ENCODE measurements at regions not wholly inside any gene's neighbourhood (a gene's known extent, or its start where the extent isn't known, plus 50 kb on each side); places are given as distances from the start of the nearest gene placed in this dataset.
A peak's percentile ranks its signal among the peaks of the same experiment; 100 is the strongest.

DNA sequence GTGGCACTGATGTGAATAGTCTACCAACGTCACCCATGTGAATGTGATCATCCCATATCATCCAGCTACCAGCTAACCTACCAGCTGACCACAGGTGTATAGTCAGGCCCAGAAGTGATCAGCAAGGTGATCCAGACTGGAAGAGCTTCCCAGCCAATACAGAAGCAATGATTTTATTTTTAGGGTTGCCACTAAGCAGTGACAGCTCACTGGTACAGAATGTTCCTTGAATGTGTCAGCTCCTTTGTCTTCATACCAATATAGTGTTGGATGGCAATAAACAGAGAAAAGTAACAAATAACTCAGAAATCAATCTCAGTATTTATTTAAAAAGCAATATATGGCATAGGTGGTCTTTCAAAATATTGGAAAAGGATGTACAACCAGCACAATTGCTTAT is 361.8 kb upstream of the CPEB2 start:
- no peak overlapping the region for H3K4me3 ChIP-seq (ENCODE audit: insufficient read depth, low read length)
- no peak overlapping the region for H3K4me2 ChIP-seq (ENCODE audit: insufficient read depth, low read length)
- no peaks in the 10 kb centered on the region for H3K79me2 ChIP-seq (ENCODE audit: insufficient read depth, low read length)
- no peaks in the 10 kb centered on the region for H4K20me1 ChIP-seq (ENCODE audit: insufficient read depth, low read length)
- H3K9me3 ChIP-seq (ENCODE audit: low read depth, low read length): no peaks in the 10 kb centered on the region
- no peak overlapping the region for H2AFZ ChIP-seq (ENCODE audit: low read length)
- no peak for DNase-seq (ENCODE audit: insufficient read length, low spot score, missing footprints)
- no peak overlapping the region for H3K27ac ChIP-seq (ENCODE audit: low read depth, low read length)
- H3K27me3 ChIP-seq (ENCODE audit: insufficient read depth, low read length): no peaks in the 10 kb centered on the region
- no peaks in the 10 kb centered on the region for H3K36me3 ChIP-seq (ENCODE audit: insufficient read depth, low read length)
- H3K4me1 ChIP-seq (ENCODE audit: insufficient read depth, low read length): no peaks in the 10 kb centered on the region
- TF ChIP-seq, protein P1, sequence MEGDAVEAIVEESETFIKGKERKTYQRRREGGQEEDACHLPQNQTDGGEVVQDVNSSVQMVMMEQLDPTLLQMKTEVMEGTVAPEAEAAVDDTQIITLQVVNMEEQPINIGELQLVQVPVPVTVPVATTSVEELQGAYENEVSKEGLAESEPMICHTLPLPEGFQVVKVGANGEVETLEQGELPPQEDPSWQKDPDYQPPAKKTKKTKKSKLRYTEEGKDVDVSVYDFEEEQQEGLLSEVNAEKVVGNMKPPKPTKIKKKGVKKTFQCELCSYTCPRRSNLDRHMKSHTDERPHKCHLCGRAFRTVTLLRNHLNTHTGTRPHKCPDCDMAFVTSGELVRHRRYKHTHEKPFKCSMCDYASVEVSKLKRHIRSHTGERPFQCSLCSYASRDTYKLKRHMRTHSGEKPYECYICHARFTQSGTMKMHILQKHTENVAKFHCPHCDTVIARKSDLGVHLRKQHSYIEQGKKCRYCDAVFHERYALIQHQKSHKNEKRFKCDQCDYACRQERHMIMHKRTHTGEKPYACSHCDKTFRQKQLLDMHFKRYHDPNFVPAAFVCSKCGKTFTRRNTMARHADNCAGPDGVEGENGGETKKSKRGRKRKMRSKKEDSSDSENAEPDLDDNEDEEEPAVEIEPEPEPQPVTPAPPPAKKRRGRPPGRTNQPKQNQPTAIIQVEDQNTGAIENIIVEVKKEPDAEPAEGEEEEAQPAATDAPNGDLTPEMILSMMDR (IDR thresholded peaks at IDR 0.05; ENCODE audit: extremely low read depth, low read depth, low read length): no peak

- H2AFZ ChIP-seq (ENCODE audit: low read length): no peak overlapping the region
- H3K4me1 ChIP-seq (ENCODE audit: insufficient read depth, low read length): peaks cover 10% of the 10 kb centered on the region
- no peaks in the 10 kb centered on the region for H3K9me3 ChIP-seq (ENCODE audit: low read depth, low read length)
- H3K36me3 ChIP-seq (ENCODE audit: insufficient read depth, low read length): no peaks in the 10 kb centered on the region
- no peaks in the 10 kb centered on the region for H3K27me3 ChIP-seq (ENCODE audit: insufficient read depth, low read length)
- no peak overlapping the region for H3K27ac ChIP-seq (ENCODE audit: low read depth, low read length)
- DNase-seq (ENCODE audit: insufficient read length, low spot score, missing footprints): no peak
- TF ChIP-seq, protein P1 (IDR thresholded peaks at IDR 0.05; ENCODE audit: extremely low read depth, low read depth, low read length): no peak
- H3K4me2 ChIP-seq (ENCODE audit: insufficient read depth, low read length): no peak overlapping the region
- H4K20me1 ChIP-seq (ENCODE audit: insufficient read depth, low read length): no peaks in the 10 kb centered on the region
- no peaks in the 10 kb centered on the region for H3K79me2 ChIP-seq (ENCODE audit: insufficient read depth, low read length)
- H3K4me3 ChIP-seq (ENCODE audit: insufficient read depth, low read length): no peak overlapping the region
Observed at GRCh38 chr4:14641871-14642270, 360.4 kb upstream of the CPEB2 start.

DNA sequence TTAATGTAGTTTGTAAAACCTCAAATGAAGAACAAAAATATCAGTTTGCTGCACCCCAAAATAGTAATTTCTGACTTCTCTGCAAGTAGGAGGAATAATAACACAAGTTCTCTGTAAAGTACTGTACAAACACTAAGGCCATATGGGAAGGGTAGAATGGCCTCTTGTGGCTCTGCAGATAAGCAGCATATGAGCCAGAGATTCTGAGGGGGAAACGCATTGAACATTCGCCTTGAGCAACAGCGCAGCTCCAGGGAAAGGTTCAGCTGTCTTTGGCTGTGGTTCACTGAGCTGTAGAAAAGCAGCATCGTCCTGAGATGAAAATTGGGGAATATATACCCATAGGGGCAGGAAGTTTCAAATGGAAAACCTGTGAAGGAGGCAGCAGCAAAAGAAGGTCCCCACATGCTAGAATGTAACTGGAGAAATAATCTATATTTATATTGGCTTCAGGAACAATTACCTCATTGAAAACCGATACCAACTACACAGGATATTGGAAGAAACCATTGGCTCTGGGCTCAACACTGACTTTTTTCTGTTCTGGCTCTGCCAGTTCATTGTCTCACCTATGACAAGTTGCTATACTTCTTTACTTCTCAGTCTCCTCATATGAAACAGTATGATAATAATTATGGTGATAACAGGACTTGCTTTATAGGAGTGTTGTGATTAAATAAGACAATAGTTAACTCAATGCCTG is 357.6 kb upstream of the CPEB2 start:
- Histone ChIP-seq H3K4me2 (ENCODE audit: insufficient read depth, low read length) (no peak overlapping the region), H3K4me3 (ENCODE audit: insufficient read depth, low read length) (no peak overlapping the region), H3K27ac (ENCODE audit: low read depth, low read length) (no peak overlapping the region), H4K20me1 (ENCODE audit: insufficient read depth, low read length) (no peaks in the 10 kb centered on the region), H3K4me1 (ENCODE audit: insufficient read depth, low read length) (peaks cover 10% of the 10 kb centered on the region), H3K27me3 (ENCODE audit: insufficient read depth, low read length) (no peaks in the 10 kb centered on the region), H3K79me2 (ENCODE audit: insufficient read depth, low read length) (no peaks in the 10 kb centered on the region), H3K36me3 (ENCODE audit: insufficient read depth, low read length) (no peaks in the 10 kb centered on the region), H3K9me3 (ENCODE audit: low read depth, low read length) (no peaks in the 10 kb centered on the region), H2AFZ (ENCODE audit: low read length) (no peak overlapping the region)
- no peak for DNase-seq (ENCODE audit: insufficient read length, low spot score, missing footprints)
- TF ChIP-seq, protein P1 (IDR thresholded peaks at IDR 0.05; ENCODE audit: extremely low read depth, low read depth, low read length): no peak

GRCh38 chr4:14646831-14647230 is 355.4 kb upstream of the CPEB2 start:
- TF ChIP-seq, protein P1 (IDR thresholded peaks at IDR 0.05; ENCODE audit: extremely low read depth, low read depth, low read length): no peak
- Histone ChIP-seq H3K27ac (ENCODE audit: low read depth, low read length) (peak overlapping the region; percentile 41), H3K4me1 (ENCODE audit: insufficient read depth, low read length) (peaks cover 10% of the 10 kb centered on the region), H3K36me3 (ENCODE audit: insufficient read depth, low read length) (no peaks in the 10 kb centered on the region), H3K9me3 (ENCODE audit: low read depth, low read length) (no peaks in the 10 kb centered on the region), H3K27me3 (ENCODE audit: insufficient read depth, low read length) (no peaks in the 10 kb centered on the region), H2AFZ (ENCODE audit: low read length) (no peak overlapping the region), H3K79me2 (ENCODE audit: insufficient read depth, low read length) (no peaks in the 10 kb centered on the region), H4K20me1 (ENCODE audit: insufficient read depth, low read length) (no peaks in the 10 kb centered on the region), H3K4me3 (ENCODE audit: insufficient read depth, low read length) (no peak overlapping the region), H3K4me2 (ENCODE audit: insufficient read depth, low read length) (no peak overlapping the region)
- DNase-seq (ENCODE audit: insufficient read length, low spot score, missing footprints): peak; percentile 77
